GM12878 (cell line): ENCODE measurements at regions not wholly inside any gene's neighbourhood (a gene's known extent, or its start where the extent isn't known, plus 50 kb on each side); places are given as distances from the start of the nearest gene placed in this dataset.

ENCODE experiments used
- ATAC-seq: fragments of 200-7000 bp; cut with Tn5 transposase; 3 replicates; pipeline ENCODE4 v1.9.1; 2020; ENCODE audit warnings: mild to moderate bottlenecking, moderate library complexity
- BruUV-seq: library from RNA; stranded (reverse); fragments of 400-500 nt; replicated peaks from 2 replicates; lab custom pipeline; 2021; lab: Mats Ljungman, UMichigan
- CTCF ChIA-PET: fragments of 300-600 bp; sonication (Branson Sonifier 250); formaldehyde crosslinking; extraction: SDS; loops from one replicate; lab custom pipeline; 2021; ENCODE audit warnings: inconsistent platforms; lab: Yijun Ruan, JAX
- POLR2A ChIA-PET: fragments of 350-600 bp; formaldehyde crosslinking; extraction: SDS; loops from one replicate; lab custom pipeline; 2021; ENCODE audit warnings: inconsistent platforms; lab: Charles Lee
- RAD21 ChIA-PET: fragments of 300-600 bp; sonication (Branson Sonifier 250); formaldehyde crosslinking; loops from one replicate; lab custom pipeline; 2023; ENCODE audit warnings: antibody characterized with exemption; ENCODE audit not compliant: unreplicated experiment; lab: Charles Lee
- SMC1A ChIA-PET: fragments of 300-600 bp; sonication (Branson Sonifier 250); formaldehyde crosslinking; loops from one replicate; lab custom pipeline; 2023; ENCODE audit not compliant: unreplicated experiment, uncharacterized antibody; lab: Charles Lee
- DNase-seq: peaks from one replicate; pipeline ENCODE4 v3.0.0-alpha.2; 2011; ENCODE audit warnings: low read depth, low spot score
- FAIRE-seq: peaks from 3 replicates; lab custom pipeline; 2011; peaks lifted over from hg19 to GRCh38; lab: Jason Lieb, UNC
- H2AFZ ChIP-seq: 2 replicates; pipeline ENCODE4 v1.6.0; 2011; ENCODE audit warnings: low read depth, low read length, control low read depth; ENCODE audit not compliant: control insufficient read depth
- H3K27ac ChIP-seq: 2 replicates; pipeline ENCODE4 v1.5.1; 2011; ENCODE audit warnings: control low read depth; ENCODE audit not compliant: control insufficient read depth, insufficient read depth
- H3K27me3 ChIP-seq, 2 experiments: replicated peaks in 1 of 2; 2 replicates each; pipeline versions ENCODE4 v1.6.0 to v1.6.1; 2011; ENCODE audit warnings: low read length in 1 of 2; ENCODE audit not compliant: control insufficient read depth in 2 of 2, insufficient read depth in 2 of 2
- H3K36me3 ChIP-seq, 2 experiments: 2 replicates each; pipeline ENCODE4 v1.5.1; 2011; ENCODE audit warnings: low read length in 1 of 2; ENCODE audit not compliant: control insufficient read depth in 2 of 2, insufficient read depth in 2 of 2
- H3K4me1 ChIP-seq: 2 replicates; pipeline ENCODE4 v1.6.1; 2011; ENCODE audit warnings: mild to moderate bottlenecking, low read length, moderate library complexity, mixed read lengths; ENCODE audit not compliant: control insufficient read depth, insufficient read depth
- H3K4me2 ChIP-seq: 2 replicates; pipeline ENCODE4 v1.6.0; 2011; ENCODE audit warnings: control low read depth; ENCODE audit not compliant: control insufficient read depth, insufficient read depth
- H3K4me3 ChIP-seq: fragments of 200-600 bp; sonication (generic); 2 replicates; pipeline ENCODE4 v1.5.1; 2016
- H3K79me2 ChIP-seq: 2 replicates; pipeline ENCODE4 v1.6.0; 2011; ENCODE audit warnings: low read length; ENCODE audit not compliant: control insufficient read depth, insufficient read depth
- H3K9ac ChIP-seq: 2 replicates; pipeline ENCODE4 v1.8.0; 2011; ENCODE audit warnings: low read length, control low read depth, mixed read lengths; ENCODE audit not compliant: control insufficient read depth, insufficient read depth
- H3K9me3 ChIP-seq: replicated peaks from 3 replicates; pipeline ENCODE4 v1.5.1; 2011; ENCODE audit warnings: mild to moderate bottlenecking, low read length; ENCODE audit not compliant: control insufficient read depth, insufficient read depth
- H4K20me1 ChIP-seq: 2 replicates; pipeline ENCODE4 v1.6.0; 2011; ENCODE audit not compliant: control insufficient read depth, insufficient read depth
- ETV6 ChIP-seq, 2 experiments: fragments of 450-650 bp in 1 of 2; IDR thresholded peaks in 1 of 2; conservative IDR thresholded peaks in 1 of 2; 2 replicates each; pipeline ENCODE4 v1.6.1; 2014; ENCODE audit warnings: antibody characterized with exemption in 1 of 2, borderline replicate concordance in 1 of 2, low read depth in 1 of 2, mild to moderate bottlenecking in 1 of 2, moderate library complexity in 1 of 2
- FOS ChIP-seq: IDR thresholded peaks from 3 replicates; pipeline ENCODE4 v1.6.1; 2011; ENCODE audit warnings: borderline replicate concordance; ENCODE audit not compliant: insufficient read length; ENCODE audit errors: extremely low read depth
- HDAC6 ChIP-seq: fragments of 200-600 bp; sonication (generic); IDR thresholded peaks from one replicate; pipeline ENCODE4 v1.8.0; 2017; ENCODE audit warnings: antibody characterized with exemption; ENCODE audit not compliant: unreplicated experiment
- IRF4 ChIP-seq: IDR thresholded peaks from 2 replicates; pipeline ENCODE4 v1.6.1; 2011; ENCODE audit warnings: low read depth, low read length
- NR2C2 ChIP-seq: IDR thresholded peaks from 2 replicates; pipeline ENCODE4 v1.6.1; 2011; ENCODE audit warnings: borderline replicate concordance, low read depth; ENCODE audit not compliant: control insufficient read depth, insufficient read length
- RAD21 ChIP-seq: IDR thresholded peaks from 2 replicates; pipeline ENCODE4 v1.6.1; 2011; ENCODE audit warnings: mild to moderate bottlenecking, low read depth, low read length, moderate library complexity; ENCODE audit not compliant: insufficient read depth
- SMAD1 ChIP-seq: fragments of 450-650 bp; IDR thresholded peaks from 2 replicates; pipeline ENCODE4 v1.6.1; 2018; ENCODE audit warnings: mild to moderate bottlenecking, low read depth; ENCODE audit not compliant: partially characterized antibody
- SMC3 ChIP-seq: IDR thresholded peaks from 2 replicates; pipeline ENCODE4 v1.6.1; 2011; ENCODE audit warnings: low read length, improper control_type of control experiment, borderline replicate concordance
- SUPT20H ChIP-seq: IDR thresholded peaks from 2 replicates; pipeline ENCODE4 v1.6.1; 2011; ENCODE audit warnings: low read depth, mild to moderate bottlenecking, low read length, moderate library complexity, borderline replicate concordance; ENCODE audit not compliant: control insufficient read depth
- TCF12 ChIP-seq: IDR thresholded peaks from 2 replicates; pipeline ENCODE4 v1.6.1; 2011; ENCODE audit warnings: low read depth, mild to moderate bottlenecking, low read length
- ZNF384 ChIP-seq: IDR thresholded peaks from 2 replicates; pipeline ENCODE4 v1.6.1; 2012; ENCODE audit warnings: low read depth, mild to moderate bottlenecking, low read length, improper control_type of control experiment, borderline replicate concordance
- ZZZ3 ChIP-seq: IDR thresholded peaks from 2 replicates; pipeline ENCODE4 v1.6.1; 2011; ENCODE audit warnings: low read depth; ENCODE audit not compliant: control insufficient read depth, insufficient read length
- WGBS: methylation state at CpG from one replicate; pipeline ENCODE4 v1.1.6; 2016; ENCODE audit warnings: low lambda C conversion rate; ENCODE audit not compliant: insufficient replicate concordance, insufficient coverage; ENCODE audit errors: missing lambda C conversion rate; 5-methylcytosine and 5-hydroxymethylcytosine counted together
- in situ Hi-C: fragments of 300-500 bp; cut with MboI; formaldehyde crosslinking; loops from 9 replicates; pipeline ENCODE4 v1.14.3; 2018; ENCODE audit warnings: mixed read lengths
- intact Hi-C: fragments of 100-400 bp; cut with micrococcal nuclease; formaldehyde crosslinking; loops from one replicate; pipeline ENCODE4 v1.14.2; 2022; ENCODE audit not compliant: unreplicated experiment
- TF ChIP-seq, protein P1 (sequence below): fragments of 450-650 bp; IDR thresholded peaks from 2 replicates; pipeline ENCODE4 v1.6.1; 2017; ENCODE audit warnings: low read depth, mild to moderate bottlenecking, moderate library complexity
- TF ChIP-seq, protein P2 (sequence below): fragments of 450-650 bp; IDR thresholded peaks from 2 replicates; pipeline ENCODE4 v1.6.1; 2017; ENCODE audit warnings: borderline replicate concordance
- TF ChIP-seq, protein P3 (sequence below): IDR thresholded peaks from 2 replicates; pipeline ENCODE4 v1.6.1; 2012; ENCODE audit warnings: improper control_type of control experiment, low read depth, low read length; ENCODE audit not compliant: insufficient replicate concordance

DNA sequence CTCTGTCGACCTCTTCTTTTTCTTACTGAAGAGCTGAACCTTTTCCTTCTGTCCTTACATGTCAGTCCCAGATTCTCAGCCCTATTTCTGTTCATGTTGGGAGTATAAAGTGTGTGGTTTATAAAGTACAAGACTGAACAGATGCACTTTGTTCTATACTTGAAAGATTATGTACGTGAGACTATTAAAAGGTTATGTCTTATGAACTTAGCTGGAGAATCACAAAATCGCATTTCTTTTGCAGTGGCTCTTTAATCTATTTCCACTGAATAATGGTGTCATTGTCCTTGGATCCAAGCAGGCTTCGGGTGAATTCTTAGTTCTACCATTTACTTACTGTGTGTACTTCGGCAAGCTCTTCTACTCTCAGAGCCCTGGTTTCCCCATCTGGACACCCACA is 558.4 kb downstream of the TMEM135 start (continued):
- TF ChIP-seq, protein P1, sequence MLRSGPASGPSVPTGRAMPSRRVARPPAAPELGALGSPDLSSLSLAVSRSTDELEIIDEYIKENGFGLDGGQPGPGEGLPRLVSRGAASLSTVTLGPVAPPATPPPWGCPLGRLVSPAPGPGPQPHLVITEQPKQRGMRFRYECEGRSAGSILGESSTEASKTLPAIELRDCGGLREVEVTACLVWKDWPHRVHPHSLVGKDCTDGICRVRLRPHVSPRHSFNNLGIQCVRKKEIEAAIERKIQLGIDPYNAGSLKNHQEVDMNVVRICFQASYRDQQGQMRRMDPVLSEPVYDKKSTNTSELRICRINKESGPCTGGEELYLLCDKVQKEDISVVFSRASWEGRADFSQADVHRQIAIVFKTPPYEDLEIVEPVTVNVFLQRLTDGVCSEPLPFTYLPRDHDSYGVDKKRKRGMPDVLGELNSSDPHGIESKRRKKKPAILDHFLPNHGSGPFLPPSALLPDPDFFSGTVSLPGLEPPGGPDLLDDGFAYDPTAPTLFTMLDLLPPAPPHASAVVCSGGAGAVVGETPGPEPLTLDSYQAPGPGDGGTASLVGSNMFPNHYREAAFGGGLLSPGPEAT = no peak
- TF ChIP-seq NR2C2 (no peak), ETV6 (conservative IDR thresholded peaks at IDR 0.05 in 1 of 2, IDR thresholded peaks at IDR 0.05 in 1 of 2; ENCODE audit: borderline replicate concordance in 1 of 2, low read depth in 1 of 2) (no peak), ZNF384 (no peak), SMC3 (no peak), ZZZ3 (no peak), SUPT20H (no peak), FOS (no peak), SMAD1 (no peak)
- TF ChIP-seq, protein P2, sequence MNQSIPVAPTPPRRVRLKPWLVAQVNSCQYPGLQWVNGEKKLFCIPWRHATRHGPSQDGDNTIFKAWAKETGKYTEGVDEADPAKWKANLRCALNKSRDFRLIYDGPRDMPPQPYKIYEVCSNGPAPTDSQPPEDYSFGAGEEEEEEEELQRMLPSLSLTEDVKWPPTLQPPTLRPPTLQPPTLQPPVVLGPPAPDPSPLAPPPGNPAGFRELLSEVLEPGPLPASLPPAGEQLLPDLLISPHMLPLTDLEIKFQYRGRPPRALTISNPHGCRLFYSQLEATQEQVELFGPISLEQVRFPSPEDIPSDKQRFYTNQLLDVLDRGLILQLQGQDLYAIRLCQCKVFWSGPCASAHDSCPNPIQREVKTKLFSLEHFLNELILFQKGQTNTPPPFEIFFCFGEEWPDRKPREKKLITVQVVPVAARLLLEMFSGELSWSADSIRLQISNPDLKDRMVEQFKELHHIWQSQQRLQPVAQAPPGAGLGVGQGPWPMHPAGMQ = no peak

DNA sequence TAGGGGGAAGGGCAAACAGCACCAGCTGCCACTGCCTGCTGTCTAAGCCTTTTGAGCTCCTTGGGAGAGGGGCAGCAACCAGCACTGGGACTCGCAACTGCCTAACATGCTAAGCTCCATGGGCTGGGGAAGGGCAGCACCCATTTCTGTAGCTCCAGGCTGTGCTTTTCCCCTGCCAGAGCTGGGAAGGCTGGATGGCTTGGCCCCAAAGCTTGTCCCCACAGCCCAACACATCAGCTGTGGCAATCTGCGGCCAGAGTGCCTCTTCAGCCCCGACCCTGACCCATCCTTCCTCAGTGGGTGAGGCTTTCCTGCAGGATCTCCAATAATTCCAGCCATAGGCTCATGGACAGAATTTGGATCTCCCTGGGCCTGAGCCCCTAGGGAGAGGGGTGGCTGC is 551.3 kb downstream of the TMEM135 start:
- CTCF ChIA-PET = no interaction called here
- Histone ChIP-seq H3K4me3 (no peak overlapping the region), H3K4me1 (no peaks in the 10 kb centered on the region), H3K79me2 (no peaks in the 10 kb centered on the region), H2AFZ (no peak overlapping the region), H3K36me3 (no peaks in the 10 kb centered on the region), H4K20me1 (no peaks in the 10 kb centered on the region), H3K27me3 (no peaks in the 10 kb centered on the region), H3K9me3 (no peaks in the 10 kb centered on the region), H3K4me2 (no peak overlapping the region), H3K27ac (no peak overlapping the region), H3K9ac (no peak overlapping the region)
- SMC1A ChIA-PET = no interaction called here
- FAIRE-seq (no peak), ATAC-seq (no peak), DNase-seq (no peak)
- no TSS peak for BruUV-seq
- RAD21 ChIA-PET = no interaction called here
- WGBS = 24% methylated on average over 3 of the region's 3 CpGs
- POLR2A ChIA-PET = no interaction called here
- in situ Hi-C loops = no loop called here
- intact Hi-C loops = no loop called here
- no peak for TF ChIP-seq IRF4
- TF ChIP-seq RAD21 = no peak
- TF ChIP-seq ETV6 (conservative IDR thresholded peaks at IDR 0.05 in 1 of 2, IDR thresholded peaks at IDR 0.05 in 1 of 2; ENCODE audit: borderline replicate concordance in 1 of 2, low read depth in 1 of 2) = no peak
- no peak for TF ChIP-seq FOS
- TF ChIP-seq, protein P3, sequence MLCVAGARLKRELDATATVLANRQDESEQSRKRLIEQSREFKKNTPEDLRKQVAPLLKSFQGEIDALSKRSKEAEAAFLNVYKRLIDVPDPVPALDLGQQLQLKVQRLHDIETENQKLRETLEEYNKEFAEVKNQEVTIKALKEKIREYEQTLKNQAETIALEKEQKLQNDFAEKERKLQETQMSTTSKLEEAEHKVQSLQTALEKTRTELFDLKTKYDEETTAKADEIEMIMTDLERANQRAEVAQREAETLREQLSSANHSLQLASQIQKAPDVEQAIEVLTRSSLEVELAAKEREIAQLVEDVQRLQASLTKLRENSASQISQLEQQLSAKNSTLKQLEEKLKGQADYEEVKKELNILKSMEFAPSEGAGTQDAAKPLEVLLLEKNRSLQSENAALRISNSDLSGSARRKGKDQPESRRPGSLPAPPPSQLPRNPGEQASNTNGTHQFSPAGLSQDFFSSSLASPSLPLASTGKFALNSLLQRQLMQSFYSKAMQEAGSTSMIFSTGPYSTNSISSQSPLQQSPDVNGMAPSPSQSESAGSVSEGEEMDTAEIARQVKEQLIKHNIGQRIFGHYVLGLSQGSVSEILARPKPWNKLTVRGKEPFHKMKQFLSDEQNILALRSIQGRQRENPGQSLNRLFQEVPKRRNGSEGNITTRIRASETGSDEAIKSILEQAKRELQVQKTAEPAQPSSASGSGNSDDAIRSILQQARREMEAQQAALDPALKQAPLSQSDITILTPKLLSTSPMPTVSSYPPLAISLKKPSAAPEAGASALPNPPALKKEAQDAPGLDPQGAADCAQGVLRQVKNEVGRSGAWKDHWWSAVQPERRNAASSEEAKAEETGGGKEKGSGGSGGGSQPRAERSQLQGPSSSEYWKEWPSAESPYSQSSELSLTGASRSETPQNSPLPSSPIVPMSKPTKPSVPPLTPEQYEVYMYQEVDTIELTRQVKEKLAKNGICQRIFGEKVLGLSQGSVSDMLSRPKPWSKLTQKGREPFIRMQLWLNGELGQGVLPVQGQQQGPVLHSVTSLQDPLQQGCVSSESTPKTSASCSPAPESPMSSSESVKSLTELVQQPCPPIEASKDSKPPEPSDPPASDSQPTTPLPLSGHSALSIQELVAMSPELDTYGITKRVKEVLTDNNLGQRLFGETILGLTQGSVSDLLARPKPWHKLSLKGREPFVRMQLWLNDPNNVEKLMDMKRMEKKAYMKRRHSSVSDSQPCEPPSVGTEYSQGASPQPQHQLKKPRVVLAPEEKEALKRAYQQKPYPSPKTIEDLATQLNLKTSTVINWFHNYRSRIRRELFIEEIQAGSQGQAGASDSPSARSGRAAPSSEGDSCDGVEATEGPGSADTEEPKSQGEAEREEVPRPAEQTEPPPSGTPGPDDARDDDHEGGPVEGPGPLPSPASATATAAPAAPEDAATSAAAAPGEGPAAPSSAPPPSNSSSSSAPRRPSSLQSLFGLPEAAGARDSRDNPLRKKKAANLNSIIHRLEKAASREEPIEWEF = no peak
- TF ChIP-seq TCF12 = no peak
- no peak for TF ChIP-seq HDAC6
